Mesenchymal stem cell (in vitro differentiated cells and primary cell): ENCODE measurements at regions not wholly inside any gene's neighbourhood (a gene's known extent, or its start where the extent isn't known, plus 50 kb on each side); places are given as distances from the start of the nearest gene placed in this dataset.

Experiments
- DNase-seq: peaks from one replicate; pipeline ENCODE4 v3.0.0-alpha.2; 2013
- H2AFZ ChIP-seq: one replicate; pipeline ENCODE4 v1.6.1; 2013; ENCODE audit warnings: low read depth, mild to moderate bottlenecking, control low read depth, inconsistent platforms, low read length, moderate library complexity
- H2AK5ac ChIP-seq: 2 replicates; pipeline ENCODE4 v1.6.1; 2013; ENCODE audit warnings: low read length, moderate library complexity, mild to moderate bottlenecking, inconsistent platforms; ENCODE audit not compliant: severe bottlenecking
- H2BK120ac ChIP-seq: one replicate; pipeline ENCODE4 v1.6.1; 2013; ENCODE audit warnings: low read depth, mild to moderate bottlenecking, inconsistent platforms, low read length, moderate library complexity
- H2BK12ac ChIP-seq, 2 experiments: one replicate each; pipeline ENCODE4 v1.6.1; 2013; ENCODE audit warnings: inconsistent platforms in 2 of 2, low read length in 2 of 2, mild to moderate bottlenecking in 2 of 2, moderate library complexity in 2 of 2, control low read depth in 1 of 2
- H2BK15ac ChIP-seq: one replicate; pipeline ENCODE4 v1.6.1; 2013; ENCODE audit warnings: mild to moderate bottlenecking, low read depth, inconsistent platforms; ENCODE audit not compliant: poor library complexity, severe bottlenecking
- H2BK5ac ChIP-seq: 2 replicates; pipeline ENCODE4 v1.6.1; 2013; ENCODE audit warnings: low read depth, mild to moderate bottlenecking, low read length, control low read depth, inconsistent platforms; ENCODE audit not compliant: poor library complexity, severe bottlenecking
- H3K14ac ChIP-seq, 2 experiments: one replicate each; pipeline ENCODE4 v1.6.1; 2013; ENCODE audit warnings: inconsistent platforms in 2 of 2, low read length in 2 of 2, control low read depth in 1 of 2, mild to moderate bottlenecking in 1 of 2, moderate library complexity in 1 of 2
- H3K18ac ChIP-seq, 2 experiments: one replicate each; pipeline ENCODE4 v1.6.1; 2013; ENCODE audit warnings: inconsistent platforms in 2 of 2, low read length in 2 of 2, control low read depth in 1 of 2, low read depth in 1 of 2, mild to moderate bottlenecking in 1 of 2
- H3K23ac ChIP-seq, 2 experiments: one replicate each; pipeline ENCODE4 v1.6.1; 2013; ENCODE audit warnings: inconsistent platforms in 2 of 2, low read length in 2 of 2, mild to moderate bottlenecking in 2 of 2, moderate library complexity in 2 of 2, control low read depth in 1 of 2
- H3K27ac ChIP-seq: 2 replicates; pipeline ENCODE4 v1.5.1; 2013; ENCODE audit warnings: mild to moderate bottlenecking, moderate library complexity, low read length, control low read depth, inconsistent platforms; ENCODE audit not compliant: poor library complexity, severe bottlenecking
- H3K27me3 ChIP-seq, 2 experiments: 2 replicates each; pipeline versions ENCODE4 v1.6.1 to v1.7.0; 2013; ENCODE audit warnings: low read length in 2 of 2, mild to moderate bottlenecking in 2 of 2, moderate library complexity in 2 of 2, control low read depth in 1 of 2, inconsistent platforms in 1 of 2; ENCODE audit not compliant: control insufficient read depth in 1 of 2, insufficient read depth in 1 of 2
- H3K36me3 ChIP-seq, 2 experiments: 2 replicates each; pipeline versions ENCODE4 v1.6.1 to v1.7.0; 2013; ENCODE audit warnings: low read length in 2 of 2, control low read depth in 1 of 2, inconsistent platforms in 1 of 2, low read depth in 1 of 2, mild to moderate bottlenecking in 1 of 2; ENCODE audit not compliant: insufficient read depth in 2 of 2, control insufficient read depth in 1 of 2
- H3K4ac ChIP-seq, 2 experiments: one replicate each; pipeline ENCODE4 v1.6.1; 2013; ENCODE audit warnings: inconsistent platforms in 2 of 2, low read length in 2 of 2, mild to moderate bottlenecking in 2 of 2, moderate library complexity in 2 of 2, control low read depth in 1 of 2, low read depth in 1 of 2
- H3K4me1 ChIP-seq: 2 replicates; pipeline ENCODE4 v1.6.1; 2013; ENCODE audit warnings: low read depth, low read length, control low read depth; ENCODE audit not compliant: control insufficient read depth, insufficient read depth
- H3K4me2 ChIP-seq: 2 replicates; pipeline ENCODE4 v1.6.1; 2013; ENCODE audit warnings: low read length, mild to moderate bottlenecking, inconsistent platforms; ENCODE audit not compliant: poor library complexity, severe bottlenecking
- H3K4me3 ChIP-seq, 2 experiments: 2 replicates each; pipeline versions ENCODE4 v1.5.1 to v1.7.0; 2013; ENCODE audit warnings: low read length in 2 of 2, mild to moderate bottlenecking in 2 of 2, control low read depth in 1 of 2, low read depth in 1 of 2; ENCODE audit not compliant: insufficient read depth in 1 of 2
- H3K79me1 ChIP-seq: replicated peaks from 2 replicates; pipeline ENCODE4 v1.6.1; 2013; ENCODE audit warnings: mild to moderate bottlenecking, control low read depth, low read length, inconsistent platforms; ENCODE audit not compliant: poor library complexity, severe bottlenecking
- H3K9ac ChIP-seq: 2 replicates; pipeline ENCODE4 v1.7.0; 2013; ENCODE audit warnings: mild to moderate bottlenecking, low read length, moderate library complexity
- H3K9me3 ChIP-seq: 2 replicates; pipeline ENCODE4 v1.7.0; 2013; ENCODE audit warnings: mild to moderate bottlenecking, low read length; ENCODE audit not compliant: control insufficient read depth
- H4K8ac ChIP-seq: one replicate; pipeline ENCODE4 v1.6.1; 2013; ENCODE audit warnings: inconsistent platforms, mild to moderate bottlenecking, low read length, moderate library complexity
- H4K91ac ChIP-seq: one replicate; pipeline ENCODE4 v1.6.1; 2013; ENCODE audit warnings: mild to moderate bottlenecking, low read length, inconsistent platforms
- WGBS: methylation state at CpG from one replicate; pipeline ENCODE4 v1.1.7; 2013; ENCODE audit warnings: mixed read lengths; 5-methylcytosine and 5-hydroxymethylcytosine counted together

- Histone ChIP-seq H3K9ac (no peak overlapping the region), H3K4ac (no peak overlapping the region), H3K27me3 (no peaks in the 10 kb centered on the region), H3K79me1 (no peaks in the 10 kb centered on the region), H2BK15ac (no peak overlapping the region), H2AFZ (no peak overlapping the region), H2AK5ac (no peak overlapping the region), H4K91ac (no peak overlapping the region), H3K14ac (no peak overlapping the region), H3K23ac (no peak overlapping the region), H3K9me3 (no peaks in the 10 kb centered on the region), H3K4me2 (no peak overlapping the region), H3K36me3 (no peaks in the 10 kb centered on the region), H3K27ac (no peak overlapping the region), H3K4me3 (no peak overlapping the region), H3K18ac (no peak overlapping the region), H2BK120ac (no peak overlapping the region), H4K8ac (no peak overlapping the region), H3K4me1 (no peaks in the 10 kb centered on the region), H2BK5ac (no peak overlapping the region), H2BK12ac (no peak overlapping the region)
- no peak for DNase-seq
These were observed 220.3 kb downstream of the SEC23IP start for GRCh38 chr10:120112809-120113208.

DNA sequence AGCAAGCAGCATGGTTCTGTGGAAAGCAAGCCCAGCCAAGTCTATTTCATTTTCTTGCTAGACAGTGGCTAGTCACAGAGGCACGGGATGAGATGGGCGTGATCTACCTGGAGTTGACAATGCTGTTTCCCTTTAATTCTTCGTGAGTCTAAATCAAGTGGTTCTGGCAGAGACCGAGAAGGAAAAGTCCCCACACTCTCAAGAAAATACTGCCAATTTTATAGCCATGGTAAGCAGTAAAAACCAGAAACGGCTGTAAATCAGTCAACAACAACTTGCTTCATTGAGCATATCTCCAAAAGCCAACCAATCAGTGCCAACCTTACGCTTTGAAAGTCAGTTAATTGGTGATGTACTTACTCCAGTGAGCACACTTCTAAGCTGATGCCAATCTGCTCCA, 223.4 kb downstream of the SEC23IP start:
- no peak overlapping the region for H2BK5ac ChIP-seq
- H4K91ac ChIP-seq: no peak overlapping the region
- no peak overlapping the region for H3K4me2 ChIP-seq
- no peak overlapping the region for H3K14ac ChIP-seq
- no peak for DNase-seq
- no peaks in the 10 kb centered on the region for H3K79me1 ChIP-seq
- no peaks in the 10 kb centered on the region for H3K36me3 ChIP-seq
- no peaks in the 10 kb centered on the region for H3K9me3 ChIP-seq
- no peak overlapping the region for H4K8ac ChIP-seq
- H2BK120ac ChIP-seq: no peak overlapping the region
- no peak overlapping the region for H2BK15ac ChIP-seq
- no peak overlapping the region for H2BK12ac ChIP-seq
- no peak overlapping the region for H3K23ac ChIP-seq
- WGBS: 52% methylated on average over 6 of the region's 6 CpGs
- H2AFZ ChIP-seq: no peak overlapping the region
- no peak overlapping the region for H3K4me3 ChIP-seq
- H3K18ac ChIP-seq: no peak overlapping the region
- no peak overlapping the region for H3K27ac ChIP-seq
- H3K4ac ChIP-seq: no peak overlapping the region
- H3K9ac ChIP-seq: no peak overlapping the region
- no peak overlapping the region for H2AK5ac ChIP-seq
- no peaks in the 10 kb centered on the region for H3K27me3 ChIP-seq
- H3K4me1 ChIP-seq: no peaks in the 10 kb centered on the region

- Histone ChIP-seq H2BK5ac (no peak overlapping the region), H2BK12ac (no peak overlapping the region), H3K18ac (no peak overlapping the region), H3K14ac (no peak overlapping the region), H2BK120ac (no peak overlapping the region), H3K4me2 (no peak overlapping the region), H3K27me3 (no peaks in the 10 kb centered on the region), H3K4me3 (no peak overlapping the region), H3K4me1 (no peaks in the 10 kb centered on the region), H4K91ac (no peak overlapping the region), H3K9ac (no peak overlapping the region), H2AK5ac (no peak overlapping the region), H3K9me3 (no peaks in the 10 kb centered on the region), H2BK15ac (no peak overlapping the region), H4K8ac (no peak overlapping the region), H3K23ac (no peak overlapping the region), H2AFZ (no peak overlapping the region), H3K27ac (no peak overlapping the region), H3K4ac (no peak overlapping the region), H3K36me3 (no peaks in the 10 kb centered on the region), H3K79me1 (no peaks in the 10 kb centered on the region)
- WGBS: no CpG with 5 or more reads among the region's 1 CpG
- no peak for DNase-seq
These were observed 229.2 kb downstream of the SEC23IP start for GRCh38 chr10:120121768-120122167.

- Histone ChIP-seq H4K8ac (no peak overlapping the region), H3K4ac (no peak overlapping the region), H3K27ac (no peak overlapping the region), H3K18ac (no peak overlapping the region), H3K4me3 (no peak overlapping the region), H2BK15ac (no peak overlapping the region), H2AK5ac (no peak overlapping the region), H2AFZ (no peak overlapping the region), H2BK12ac (no peak overlapping the region), H3K9me3 (peaks cover 5% of the 10 kb centered on the region), H3K36me3 (no peaks in the 10 kb centered on the region), H3K23ac (no peak overlapping the region), H3K14ac (no peak overlapping the region), H3K79me1 (no peaks in the 10 kb centered on the region), H3K27me3 (peaks cover 0 to 5% of the 10 kb centered on the region in 2 experiments), H3K4me2 (no peak overlapping the region), H3K9ac (no peak overlapping the region), H2BK5ac (no peak overlapping the region), H3K4me1 (no peaks in the 10 kb centered on the region), H4K91ac (no peak overlapping the region), H2BK120ac (no peak overlapping the region)
- DNase-seq: no peak
- 39% methylated on average over 3 of the region's 3 CpGs for WGBS
These were observed 238.7 kb downstream of the SEC23IP start for GRCh38 chr10:120131183-120131582.
